NCI-H774 (cell line): ENCODE measurements at regions not wholly inside any gene's neighbourhood (a gene's known extent, or its start where the extent isn't known, plus 50 kb on each side); places are given as distances from the start of the nearest gene placed in this dataset.

ENCODE experiments used
- DNase-seq: peaks from one replicate; lab custom pipeline; 2025; lab: John Stamatoyannopoulos, UW

DNA sequence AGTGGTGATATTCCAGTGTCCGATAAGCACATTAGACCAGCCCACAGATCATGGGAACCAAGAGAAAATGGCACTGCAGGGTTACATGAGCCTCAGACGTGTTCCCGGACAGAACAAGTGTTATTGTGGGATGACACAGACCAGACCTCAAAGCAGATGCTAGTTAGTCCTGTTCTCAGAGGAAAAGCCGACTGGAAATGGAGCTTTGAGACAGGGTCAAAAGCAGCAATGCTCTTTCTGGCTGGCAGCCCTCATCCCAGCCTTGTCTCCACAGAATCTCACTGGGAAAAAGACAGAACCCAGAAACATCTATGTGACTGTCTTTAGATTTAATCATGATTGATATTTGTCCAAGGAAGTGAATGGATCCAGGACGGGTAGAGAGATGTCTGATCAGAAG is 506.8 kb downstream of the INSC start:
- DNase-seq = no peak

- DNase-seq = no peak
Observed at GRCh38 chr11:15622231-15622890, 507.6 kb downstream of the INSC start.

DNA sequence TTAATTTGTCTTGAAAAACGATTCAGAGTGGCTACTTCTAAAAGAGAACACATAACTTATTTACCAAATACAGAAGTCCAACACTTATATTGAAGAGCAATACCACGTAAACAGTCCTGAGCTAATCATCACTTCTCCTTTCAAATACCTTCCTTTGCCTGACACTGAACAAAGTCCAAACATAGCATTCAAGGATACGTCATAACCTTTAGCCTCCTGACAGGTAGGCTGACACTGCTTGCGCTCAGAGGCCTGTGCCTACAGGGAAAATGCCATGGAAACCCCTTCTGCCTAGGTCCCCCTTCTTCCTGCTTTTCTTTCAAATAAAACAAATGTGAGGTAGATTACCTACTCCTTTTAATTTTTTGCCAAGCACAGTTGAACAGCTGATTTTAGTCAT is 510.0 kb downstream of the INSC start:
- DNase-seq = no peak

- no peak for DNase-seq
Observed at GRCh38 chr11:15625691-15626090, 511.0 kb downstream of the INSC start.

DNA sequence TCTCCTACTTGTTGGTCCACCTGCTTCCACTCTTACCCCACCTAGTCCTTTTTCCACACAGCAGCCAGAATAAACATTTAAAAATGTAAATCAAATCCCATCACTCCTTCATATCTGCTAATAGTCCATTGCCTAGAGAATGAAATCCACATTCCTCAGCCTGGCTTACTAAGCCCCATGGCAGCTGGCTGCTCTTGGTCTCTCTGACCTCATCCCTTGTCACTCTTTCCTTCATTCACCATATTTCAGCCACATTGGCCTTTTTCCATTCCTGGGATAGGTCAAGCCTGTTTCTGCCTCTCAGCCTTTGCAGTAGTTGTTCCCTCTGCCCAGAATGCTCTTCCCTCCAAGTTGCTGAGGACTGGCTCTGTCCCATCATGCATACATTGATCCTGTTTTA is 512.8 kb downstream of the INSC start:
- DNase-seq = no peak

DNA sequence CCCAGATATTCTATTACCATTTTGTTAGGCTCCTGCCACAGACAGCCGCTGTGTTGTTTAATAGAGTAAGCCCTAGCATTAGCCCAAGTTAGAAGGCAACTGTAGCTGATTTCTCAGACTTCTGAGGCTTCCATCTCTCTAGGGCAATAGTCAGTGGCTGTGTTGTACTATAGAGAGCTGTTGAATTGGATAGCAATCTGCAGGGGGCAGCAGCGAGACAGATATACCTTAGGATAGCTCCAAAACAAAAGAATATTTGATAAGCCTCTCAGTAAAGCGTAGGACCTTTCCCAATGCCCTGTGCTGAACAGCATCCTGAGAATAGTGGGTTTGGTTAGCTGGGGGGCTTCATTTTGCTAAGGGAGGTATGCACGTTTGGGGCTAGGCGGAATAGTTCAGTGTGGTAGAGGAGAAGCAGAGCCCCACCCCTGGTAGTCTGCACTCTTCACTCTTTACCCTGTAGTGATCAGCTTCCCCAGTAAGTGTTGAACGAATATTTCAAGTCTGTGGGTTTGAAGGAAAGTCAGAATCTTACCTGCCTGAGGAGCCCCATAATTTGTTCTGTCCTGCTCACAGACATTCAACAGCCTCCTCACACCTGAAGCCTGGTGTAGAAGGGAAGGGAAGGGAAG is 515.1 kb downstream of the INSC start:
- peak; percentile 32 for DNase-seq

GRCh38 chr11:15630896-15631295 is 516.2 kb downstream of the INSC start:
- no peak for DNase-seq

DNA sequence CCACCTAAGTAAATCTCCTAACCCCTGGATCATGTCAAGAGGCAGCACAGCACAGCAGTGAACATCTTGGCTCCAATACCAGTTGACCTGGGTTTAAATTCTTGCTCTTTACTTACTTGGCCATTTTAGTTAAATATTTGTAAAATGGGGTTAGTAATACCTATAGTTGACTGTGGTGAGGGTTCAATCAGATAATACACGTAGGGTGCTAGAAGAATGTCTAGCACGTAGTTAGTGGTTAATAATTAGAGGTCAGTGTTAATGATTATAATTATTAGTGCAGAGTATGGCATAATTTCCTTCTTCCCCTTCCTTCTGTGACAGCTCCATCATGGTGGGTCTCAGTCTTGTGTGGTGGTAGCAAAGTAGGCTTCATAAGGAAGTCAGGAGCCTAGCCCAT is 520.8 kb downstream of the INSC start:
- no peak for DNase-seq

- DNase-seq = no peak
Observed at GRCh38 chr11:15636521-15637089, 521.9 kb downstream of the INSC start.

DNA sequence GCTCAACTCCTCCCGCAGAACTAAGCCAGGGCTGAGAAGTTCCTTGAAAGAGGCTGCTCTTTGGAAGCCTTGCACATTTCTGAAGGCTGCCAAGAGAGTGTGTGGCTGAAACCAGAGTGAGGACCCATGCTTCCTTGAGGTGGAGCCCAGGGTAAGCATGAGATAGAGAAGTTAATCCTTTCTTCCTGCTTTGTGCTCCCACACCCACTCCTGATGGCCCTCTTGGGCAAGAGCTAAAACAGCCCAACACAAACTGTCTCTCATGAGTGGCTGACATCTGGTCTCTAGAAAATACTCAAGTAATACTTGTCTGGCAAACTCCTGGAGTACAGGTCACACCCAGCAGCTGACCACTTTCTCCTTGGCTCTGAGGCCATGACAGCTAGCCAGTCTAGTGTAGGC is 523.7 kb downstream of the INSC start:
- no peak for DNase-seq

GRCh38 chr11:15640318-15640717 is 525.6 kb downstream of the INSC start:
- no peak for DNase-seq

- no peak for DNase-seq
Observed at GRCh38 chr11:15641271-15642045, 526.7 kb downstream of the INSC start.

DNA sequence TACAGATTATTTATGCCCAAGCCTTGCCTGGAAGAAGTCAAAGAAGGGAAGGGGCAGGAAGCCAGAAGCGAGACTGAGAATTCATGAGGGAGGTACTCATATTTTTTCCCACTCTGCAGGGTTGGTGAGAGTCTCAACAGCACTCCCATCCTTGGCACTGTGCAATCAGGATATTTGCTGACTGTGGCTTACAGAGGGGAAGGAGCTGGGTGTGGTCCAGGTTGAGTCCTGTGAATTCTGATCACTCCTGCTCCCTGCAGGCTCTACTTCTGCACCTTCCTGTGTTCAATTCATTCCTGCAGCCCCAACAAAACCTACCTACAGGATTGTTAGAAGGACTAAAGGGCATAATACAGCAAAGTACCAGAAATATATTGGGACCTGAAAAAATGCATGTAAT is 530.5 kb downstream of the INSC start:
- no peak for DNase-seq

DNA sequence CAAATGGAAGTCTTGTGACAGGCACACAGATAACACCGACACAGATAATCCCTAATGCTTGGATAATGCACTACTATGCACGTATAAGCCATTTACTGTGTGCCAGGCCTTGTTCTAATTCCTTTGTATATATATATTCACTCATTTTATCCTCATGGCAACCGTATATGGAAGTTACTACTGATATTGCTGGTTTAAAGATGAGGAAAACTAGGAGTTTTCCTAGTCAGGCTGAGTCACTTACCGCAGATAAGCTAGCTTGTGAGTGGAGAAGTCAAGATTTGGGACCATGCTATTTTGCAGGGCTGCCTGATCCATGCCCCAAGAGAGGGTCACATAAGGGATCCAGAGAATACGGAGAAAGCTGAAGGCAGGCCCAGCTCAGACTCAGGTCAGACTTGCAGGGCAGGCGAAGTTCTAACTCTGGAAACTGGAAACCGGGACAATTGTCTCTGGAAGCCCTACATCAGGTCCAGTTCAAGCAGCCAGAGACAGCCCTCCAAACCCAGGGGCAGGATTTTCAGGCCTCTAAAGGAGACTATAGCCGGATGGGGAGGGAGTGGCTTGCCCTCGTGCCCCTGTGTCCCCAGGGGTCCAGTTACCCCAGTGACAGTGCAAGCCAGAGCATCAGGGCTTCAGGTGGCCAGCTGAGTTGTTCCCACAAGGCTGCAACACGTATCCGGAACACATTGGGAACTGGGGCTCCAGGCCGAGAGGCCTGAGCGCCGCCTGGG is 534.8 kb downstream of the INSC start:
- no peak for DNase-seq

- peak; percentile 93 for DNase-seq
Observed at GRCh38 chr11:15650105-15650938, 535.6 kb downstream of the INSC start.

GRCh38 chr11:15651033-15651432 is 536.3 kb downstream of the INSC start:
- DNase-seq = no peak

- DNase-seq = no peak
Observed at GRCh38 chr11:15651816-15652215, 537.1 kb downstream of the INSC start.

DNA sequence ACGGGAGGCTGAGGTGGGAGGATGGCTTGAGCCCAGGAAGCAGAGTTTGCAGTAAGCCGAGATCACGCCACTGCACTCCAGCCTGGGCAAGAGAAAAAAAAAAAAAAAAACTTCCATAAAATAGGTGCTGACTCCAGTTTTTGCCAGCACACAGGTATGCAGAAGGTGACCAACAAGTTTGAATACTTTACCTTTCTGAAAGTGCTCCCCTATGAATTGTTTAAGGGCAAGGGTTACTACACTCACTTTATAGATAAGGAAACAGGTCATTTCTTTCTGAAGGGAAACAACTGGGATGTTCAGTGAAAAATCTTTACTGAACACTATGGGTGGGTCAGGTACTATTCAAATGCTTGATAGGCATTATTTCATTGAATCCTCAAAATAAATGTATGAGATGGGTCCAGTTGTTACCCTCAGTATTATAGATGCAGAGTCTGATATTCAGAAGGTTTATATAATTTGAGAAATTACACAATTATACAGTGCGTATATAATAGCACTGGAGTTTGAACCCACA is 538.5 kb downstream of the INSC start:
- no peak for DNase-seq

GRCh38 chr11:15654451-15654850 is 539.7 kb downstream of the INSC start:
- no peak for DNase-seq

- no peak for DNase-seq
Observed at GRCh38 chr11:15655552-15655951, 540.8 kb downstream of the INSC start.

- no peak for DNase-seq
Observed at GRCh38 chr11:15657264-15657663, 542.5 kb downstream of the INSC start.
